Psoas muscle (tissue), 7 donors: ENCODE measurements at regions not wholly inside any gene's neighbourhood (a gene's known extent, or its start where the extent isn't known, plus 50 kb on each side); places are given as distances from the start of the nearest gene placed in this dataset.
"Not testable (repeated sequence)": the region's sequence is repeated elsewhere in the genome, so short reads cannot be mapped to it uniquely, and the experiment has no call there.

ENCODE experiments used
- ATAC-seq, 4 donors: fragments of 200-7000 bp; cut with Tn5 transposase; one replicate each; pipeline ENCODE4 v1.9.1; 2020; ENCODE audit warnings: moderate library complexity in 3 of 4, mild to moderate bottlenecking in 2 of 4
- DNase-seq, 2 donors: peaks; one replicate each; pipeline ENCODE4 v3.0.0-alpha.2; 2020
- H3K27ac ChIP-seq: fragments of 200-600 bp; one replicate; pipeline ENCODE4 v1.8.0; 2022
- H3K27me3 ChIP-seq, 3 donors: fragments of 200-600 bp in 1 of 3; one replicate each; pipeline versions ENCODE4 v1.6.1 to v1.8.0; 2013 to 2022; ENCODE audit warnings: low read length in 2 of 3, mild to moderate bottlenecking in 2 of 3, moderate library complexity in 1 of 3; ENCODE audit not compliant: insufficient read depth in 3 of 3
- H3K36me3 ChIP-seq, 2 donors: fragments of 200-600 bp in 1 of 2; one replicate each; pipeline versions ENCODE4 v1.6.1 to v1.8.0; 2013 to 2022; ENCODE audit warnings: low read depth in 1 of 2, mild to moderate bottlenecking in 1 of 2, moderate library complexity in 1 of 2; ENCODE audit not compliant: insufficient read depth in 1 of 2
- H3K4me1 ChIP-seq: fragments of 200-600 bp; one replicate; pipeline ENCODE4 v1.8.0; 2022
- H3K4me3 ChIP-seq: fragments of 200-600 bp; one replicate; pipeline ENCODE4 v1.8.0; 2022; ENCODE audit warnings: mild to moderate bottlenecking
- H3K9me3 ChIP-seq: fragments of 200-600 bp; one replicate; pipeline ENCODE4 v1.8.0; 2022
- WGBS, 3 donors: extraction: QIAGEN DNeasy Blood & Tissue Kit; methylation state at CpG; one replicate each; pipeline versions ENCODE4 v1.1.6 to v1.1.7; 2013; 5-methylcytosine and 5-hydroxymethylcytosine counted together
- intact Hi-C, 2 donors: fragments of 100-400 bp; cut with DNase I; formaldehyde crosslinking; loops; one replicate each; pipeline versions ENCODE4 v1.11.0 to v1.14.2; 2022
- TF ChIP-seq, protein P1 (sequence below): fragments of 200-600 bp; IDR thresholded peaks from one replicate; pipeline ENCODE4 v1.8.0; 2022; ENCODE audit warnings: antibody characterized with exemption
- donor health status: healthy with polysubstance abuse.
- donor health status: DM: no; HTN: no; CAD: no; lungs with moderate emphysema.
- donor health status: Bipolar disorder and iron deficiency.
- donor health status: healthy.
- donor health status: DM: yes; HTN: yes; CAD: no.
- donor health status: DM: no; HTN: no; CAD: no.
- donor health status: DM: yes; HTN: yes; CAD: no.

DNA sequence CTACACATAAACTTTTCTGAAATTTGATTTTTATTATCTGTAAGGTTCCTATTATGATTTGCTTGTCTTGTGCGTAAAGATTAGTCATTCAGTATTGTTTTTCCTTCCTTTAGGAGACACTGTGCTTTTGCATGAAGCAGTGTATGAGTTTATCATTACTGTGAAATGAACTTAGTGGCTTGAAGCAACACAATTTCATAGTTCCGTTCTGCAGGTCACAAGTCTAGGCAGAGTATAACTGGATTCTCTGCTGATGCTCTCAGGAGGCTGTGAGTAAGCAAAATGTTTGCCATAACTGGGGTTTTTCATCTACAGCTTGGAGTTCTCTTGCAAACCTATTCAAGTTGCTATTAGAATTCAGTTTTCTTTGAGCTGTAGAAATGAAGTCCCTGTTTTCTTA lies 1136.1 kb downstream of the OTOL1 start:
- DNase-seq (no peak), ATAC-seq (no peak)
- H3K27ac ChIP-seq: no peak overlapping the region
- H3K27me3 ChIP-seq: no peaks in the 10 kb centered on the region
- H3K9me3 ChIP-seq: no peaks in the 10 kb centered on the region
- 66 to 78% (median 66%) methylated on average over 2 of the region's 2 CpGs for WGBS, 3 donors
- intact Hi-C loops: no loop called here
- H3K4me3 ChIP-seq: no peak overlapping the region
- TF ChIP-seq, protein P1, sequence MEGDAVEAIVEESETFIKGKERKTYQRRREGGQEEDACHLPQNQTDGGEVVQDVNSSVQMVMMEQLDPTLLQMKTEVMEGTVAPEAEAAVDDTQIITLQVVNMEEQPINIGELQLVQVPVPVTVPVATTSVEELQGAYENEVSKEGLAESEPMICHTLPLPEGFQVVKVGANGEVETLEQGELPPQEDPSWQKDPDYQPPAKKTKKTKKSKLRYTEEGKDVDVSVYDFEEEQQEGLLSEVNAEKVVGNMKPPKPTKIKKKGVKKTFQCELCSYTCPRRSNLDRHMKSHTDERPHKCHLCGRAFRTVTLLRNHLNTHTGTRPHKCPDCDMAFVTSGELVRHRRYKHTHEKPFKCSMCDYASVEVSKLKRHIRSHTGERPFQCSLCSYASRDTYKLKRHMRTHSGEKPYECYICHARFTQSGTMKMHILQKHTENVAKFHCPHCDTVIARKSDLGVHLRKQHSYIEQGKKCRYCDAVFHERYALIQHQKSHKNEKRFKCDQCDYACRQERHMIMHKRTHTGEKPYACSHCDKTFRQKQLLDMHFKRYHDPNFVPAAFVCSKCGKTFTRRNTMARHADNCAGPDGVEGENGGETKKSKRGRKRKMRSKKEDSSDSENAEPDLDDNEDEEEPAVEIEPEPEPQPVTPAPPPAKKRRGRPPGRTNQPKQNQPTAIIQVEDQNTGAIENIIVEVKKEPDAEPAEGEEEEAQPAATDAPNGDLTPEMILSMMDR: no peak
- no peaks in the 10 kb centered on the region for H3K4me1 ChIP-seq
- H3K36me3 ChIP-seq: no peaks in the 10 kb centered on the region

GRCh38 chr3:162640208-162640607 lies 1143.6 kb downstream of the OTOL1 start:
- H3K27me3 ChIP-seq, H3K9me3 ChIP-seq, DNase-seq, H3K27ac ChIP-seq, H3K4me3 ChIP-seq, intact Hi-C loops, H3K4me1 ChIP-seq, ATAC-seq, H3K36me3 ChIP-seq: not testable (repeated sequence)
- 90 to 99% (median 96%) methylated on average over 10 to 13 of the region's 13 CpGs for WGBS, 3 donors

DNA sequence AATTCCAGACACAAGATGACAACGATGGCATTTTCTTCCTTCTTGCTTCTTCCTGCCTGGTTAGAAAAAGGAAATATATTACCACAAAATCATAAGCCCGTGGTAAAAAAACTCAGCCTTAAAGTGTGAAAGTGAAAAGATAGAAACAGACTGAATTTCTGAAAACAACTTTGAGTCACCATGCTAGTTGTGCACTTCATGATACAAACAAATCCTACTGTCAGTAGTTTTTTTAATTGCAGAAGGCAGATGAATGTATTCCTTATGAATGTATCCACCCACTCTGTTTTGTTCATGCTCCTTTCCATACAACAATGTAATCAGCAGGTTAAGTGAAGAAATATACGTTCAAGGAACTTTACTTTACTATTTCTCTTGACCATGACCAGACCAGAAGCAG lies 1144.7 kb downstream of the OTOL1 start:
- no peaks in the 10 kb centered on the region for H3K27me3 ChIP-seq
- DNase-seq: no peak
- no peaks in the 10 kb centered on the region for H3K36me3 ChIP-seq
- 76 to 79% (median 77%) methylated on average over 3 of the region's 3 CpGs for WGBS, 3 donors
- no peaks in the 10 kb centered on the region for H3K4me1 ChIP-seq
- no peaks in the 10 kb centered on the region for H3K9me3 ChIP-seq
- intact Hi-C loops: no loop called here
- TF ChIP-seq, protein P1: no peak
- H3K27ac ChIP-seq: no peak overlapping the region
- no peak for ATAC-seq
- H3K4me3 ChIP-seq: no peak overlapping the region

DNA sequence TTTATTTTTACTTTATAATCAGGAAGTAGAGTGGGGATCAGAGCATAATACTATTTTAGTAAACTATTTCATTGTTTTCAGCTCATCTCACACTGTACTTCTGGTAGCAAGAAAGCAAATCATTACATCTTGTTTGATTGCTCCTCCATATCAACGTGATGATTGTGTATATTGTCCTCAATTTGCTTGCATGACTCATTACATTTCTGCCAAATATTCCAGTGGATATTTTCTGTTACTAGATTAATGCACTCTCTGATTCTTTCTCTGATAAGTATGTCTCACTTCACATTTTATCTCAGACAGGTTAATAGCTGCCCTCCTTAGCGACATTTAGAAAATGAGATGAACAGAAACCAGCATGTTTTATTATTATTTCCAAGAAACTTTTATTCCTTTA lies 1145.3 kb downstream of the OTOL1 start:
- no peaks in the 10 kb centered on the region for H3K9me3 ChIP-seq
- ATAC-seq: no peak
- no peak overlapping the region for H3K4me3 ChIP-seq
- no peak for DNase-seq
- intact Hi-C loops: no loop called here
- TF ChIP-seq, protein P1: no peak
- H3K36me3 ChIP-seq: no peaks in the 10 kb centered on the region
- no peaks in the 10 kb centered on the region for H3K4me1 ChIP-seq
- no peak overlapping the region for H3K27ac ChIP-seq
- WGBS, 3 donors: 66 to 73% (median 66%) methylated on average over 2 of the region's 2 CpGs
- H3K27me3 ChIP-seq: no peaks in the 10 kb centered on the region

DNA sequence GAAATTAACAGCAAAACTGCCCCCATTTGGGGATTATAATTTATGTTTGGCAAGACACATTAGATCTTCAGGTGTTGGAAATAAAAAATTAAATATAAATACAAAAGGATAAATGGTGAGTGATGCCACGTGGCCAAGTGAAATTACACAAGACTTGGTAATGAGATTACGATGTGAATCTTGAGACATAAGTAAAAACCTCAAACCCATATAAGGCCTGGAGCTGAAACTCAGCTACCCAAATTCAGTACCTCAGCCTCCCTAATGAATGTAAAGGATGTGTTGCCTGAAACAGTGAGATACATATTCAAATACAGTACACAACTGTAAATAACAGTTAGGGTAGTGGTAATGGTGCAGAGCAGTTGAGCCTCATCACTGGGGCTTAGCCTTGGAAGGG lies 1146.6 kb downstream of the OTOL1 start:
- no peaks in the 10 kb centered on the region for H3K9me3 ChIP-seq
- H3K27ac ChIP-seq: no peak overlapping the region
- TF ChIP-seq, protein P1: no peak
- no peaks in the 10 kb centered on the region for H3K36me3 ChIP-seq
- no peak overlapping the region for H3K4me3 ChIP-seq
- ATAC-seq (no peak), DNase-seq (no peak)
- WGBS, 3 donors: 29 to 64% (median 38%) methylated on average over 2 of the region's 2 CpGs
- no peaks in the 10 kb centered on the region for H3K27me3 ChIP-seq
- H3K4me1 ChIP-seq: no peaks in the 10 kb centered on the region
- intact Hi-C loops: no loop called here
